Astrocyte (in vitro differentiated cells and primary cell): ENCODE measurements at regions not wholly inside any gene's neighbourhood (a gene's known extent, or its start where the extent isn't known, plus 50 kb on each side); places are given as distances from the start of the nearest gene placed in this dataset.

Experiments
- DNase-seq: peaks from one replicate; pipeline ENCODE4 v3.0.0-alpha.2; 2010; ENCODE audit warnings: low read depth
- FAIRE-seq: peaks from 2 replicates; lab custom pipeline; 2011; peaks lifted over from hg19 to GRCh38; lab: Jason Lieb, UNC
- H2AFZ ChIP-seq: 2 replicates; pipeline ENCODE4 v1.6.0; 2012; ENCODE audit warnings: low read depth, low read length, inconsistent platforms
- H3K27ac ChIP-seq: 2 replicates; pipeline ENCODE4 v1.5.1; 2011; ENCODE audit warnings: low read depth, low read length, inconsistent platforms
- H3K27me3 ChIP-seq: 2 replicates; pipeline ENCODE4 v1.6.0; 2011; ENCODE audit warnings: low read length, inconsistent platforms; ENCODE audit not compliant: insufficient read depth
- H3K36me3 ChIP-seq: 2 replicates; pipeline ENCODE4 v1.5.1; 2011; ENCODE audit warnings: low read length, inconsistent platforms; ENCODE audit not compliant: insufficient read depth
- H3K4me1 ChIP-seq: 2 replicates; pipeline ENCODE4 v1.5.1; 2011; ENCODE audit warnings: low read length, inconsistent platforms; ENCODE audit not compliant: insufficient read depth
- H3K4me2 ChIP-seq: 2 replicates; pipeline ENCODE4 v1.6.0; 2012; ENCODE audit warnings: low read length, inconsistent platforms
- H3K4me3 ChIP-seq: 2 replicates; pipeline ENCODE4 v1.5.1; 2011; ENCODE audit warnings: low read depth, mild to moderate bottlenecking, low read length, inconsistent platforms; ENCODE audit not compliant: insufficient read depth
- H3K79me2 ChIP-seq: 2 replicates; pipeline ENCODE4 v1.6.0; 2012; ENCODE audit warnings: mild to moderate bottlenecking, low read length, inconsistent platforms; ENCODE audit not compliant: insufficient read depth
- H3K9ac ChIP-seq: 2 replicates; pipeline ENCODE4 v1.6.0; 2012; ENCODE audit warnings: mild to moderate bottlenecking, low read length, inconsistent platforms
- H3K9me3 ChIP-seq: 2 replicates; pipeline ENCODE4 v1.5.1; 2012; ENCODE audit warnings: low read depth, mild to moderate bottlenecking, low read length, inconsistent platforms; ENCODE audit not compliant: insufficient read depth
- H4K20me1 ChIP-seq: 2 replicates; pipeline ENCODE4 v1.6.0; 2012; ENCODE audit warnings: low read length, inconsistent platforms; ENCODE audit not compliant: insufficient read depth
- H3K27ac Mint-ChIP-seq: one replicate; pipeline ENCODE4 v1.8.0; 2021; ENCODE audit warnings: mild to moderate bottlenecking, mixed read lengths; ENCODE audit not compliant: unreplicated experiment
- H3K27me3 Mint-ChIP-seq: one replicate; pipeline ENCODE4 v1.8.0; 2021; ENCODE audit warnings: low read depth, mixed read lengths; ENCODE audit not compliant: unreplicated experiment
- H3K36me3 Mint-ChIP-seq: one replicate; pipeline ENCODE4 v1.8.0; 2021; ENCODE audit warnings: low read depth, mixed read lengths; ENCODE audit not compliant: unreplicated experiment
- H3K4me1 Mint-ChIP-seq: one replicate; pipeline ENCODE4 v1.8.0; 2021; ENCODE audit warnings: low read depth, mixed read lengths; ENCODE audit not compliant: unreplicated experiment
- H3K4me3 Mint-ChIP-seq: one replicate; pipeline ENCODE4 v1.8.0; 2021; ENCODE audit warnings: mild to moderate bottlenecking, moderate library complexity, mixed read lengths; ENCODE audit not compliant: unreplicated experiment
- H3K9me3 Mint-ChIP-seq: one replicate; pipeline ENCODE4 v1.8.0; 2021; ENCODE audit warnings: mild to moderate bottlenecking, mixed read lengths; ENCODE audit not compliant: unreplicated experiment
- EZH2 ChIP-seq: IDR thresholded peaks from 2 replicates; pipeline ENCODE4 v1.6.1; 2012; ENCODE audit warnings: mild to moderate bottlenecking, low read length, inconsistent platforms; ENCODE audit not compliant: insufficient read depth
- TF ChIP-seq, protein P1 (sequence below): IDR thresholded peaks from 2 replicates; pipeline ENCODE4 v1.5.1; 2011; ENCODE audit warnings: low read depth, mild to moderate bottlenecking, inconsistent platforms, low read length, moderate library complexity; ENCODE audit not compliant: insufficient read depth

DNA sequence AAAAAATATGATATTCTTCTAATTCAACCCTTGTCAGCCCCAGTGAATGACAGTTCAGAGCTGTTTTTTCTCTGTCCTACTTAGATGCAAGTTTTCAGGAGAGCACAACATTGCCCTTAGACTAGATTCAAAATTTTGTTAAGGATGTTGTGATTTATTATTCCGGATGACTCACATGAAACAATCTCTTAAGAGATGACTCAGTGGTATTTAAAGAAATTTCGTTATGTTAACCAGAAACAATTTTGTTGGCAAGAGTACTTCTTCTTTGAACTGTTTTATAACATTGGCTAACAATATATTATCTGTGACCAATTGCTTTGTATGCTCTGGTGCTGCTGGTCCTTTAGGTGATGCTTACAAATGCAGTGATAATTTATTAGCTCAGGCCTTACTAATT lies 132.0 kb downstream of the IZUMO3 start:
- H2AFZ ChIP-seq, result no peak overlapping the region
- H3K9ac ChIP-seq, result no peak overlapping the region
- H3K27ac ChIP-seq, result no peak overlapping the region
- peak; percentile 39 for DNase-seq
- TF ChIP-seq, protein P1, sequence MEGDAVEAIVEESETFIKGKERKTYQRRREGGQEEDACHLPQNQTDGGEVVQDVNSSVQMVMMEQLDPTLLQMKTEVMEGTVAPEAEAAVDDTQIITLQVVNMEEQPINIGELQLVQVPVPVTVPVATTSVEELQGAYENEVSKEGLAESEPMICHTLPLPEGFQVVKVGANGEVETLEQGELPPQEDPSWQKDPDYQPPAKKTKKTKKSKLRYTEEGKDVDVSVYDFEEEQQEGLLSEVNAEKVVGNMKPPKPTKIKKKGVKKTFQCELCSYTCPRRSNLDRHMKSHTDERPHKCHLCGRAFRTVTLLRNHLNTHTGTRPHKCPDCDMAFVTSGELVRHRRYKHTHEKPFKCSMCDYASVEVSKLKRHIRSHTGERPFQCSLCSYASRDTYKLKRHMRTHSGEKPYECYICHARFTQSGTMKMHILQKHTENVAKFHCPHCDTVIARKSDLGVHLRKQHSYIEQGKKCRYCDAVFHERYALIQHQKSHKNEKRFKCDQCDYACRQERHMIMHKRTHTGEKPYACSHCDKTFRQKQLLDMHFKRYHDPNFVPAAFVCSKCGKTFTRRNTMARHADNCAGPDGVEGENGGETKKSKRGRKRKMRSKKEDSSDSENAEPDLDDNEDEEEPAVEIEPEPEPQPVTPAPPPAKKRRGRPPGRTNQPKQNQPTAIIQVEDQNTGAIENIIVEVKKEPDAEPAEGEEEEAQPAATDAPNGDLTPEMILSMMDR, result no peak
- TF ChIP-seq EZH2, result no peak
- no peaks in the 10 kb centered on the region for H3K4me1 Mint-ChIP-seq
- H3K9me3 Mint-ChIP-seq, result peaks cover 6% of the 10 kb centered on the region
- H3K36me3 ChIP-seq, result no peaks in the 10 kb centered on the region
- H3K4me3 Mint-ChIP-seq, result no peak overlapping the region
- no peak overlapping the region for H3K27ac Mint-ChIP-seq
- peaks cover 2% of the 10 kb centered on the region for H3K4me1 ChIP-seq
- FAIRE-seq, result no peak
- no peaks in the 10 kb centered on the region for H4K20me1 ChIP-seq
- H3K4me2 ChIP-seq, result no peak overlapping the region
- no peaks in the 10 kb centered on the region for H3K79me2 ChIP-seq
- no peaks in the 10 kb centered on the region for H3K36me3 Mint-ChIP-seq
- no peaks in the 10 kb centered on the region for H3K9me3 ChIP-seq
- H3K4me3 ChIP-seq, result no peak overlapping the region
- no peaks in the 10 kb centered on the region for H3K27me3 Mint-ChIP-seq
- H3K27me3 ChIP-seq, result no peaks in the 10 kb centered on the region

DNA sequence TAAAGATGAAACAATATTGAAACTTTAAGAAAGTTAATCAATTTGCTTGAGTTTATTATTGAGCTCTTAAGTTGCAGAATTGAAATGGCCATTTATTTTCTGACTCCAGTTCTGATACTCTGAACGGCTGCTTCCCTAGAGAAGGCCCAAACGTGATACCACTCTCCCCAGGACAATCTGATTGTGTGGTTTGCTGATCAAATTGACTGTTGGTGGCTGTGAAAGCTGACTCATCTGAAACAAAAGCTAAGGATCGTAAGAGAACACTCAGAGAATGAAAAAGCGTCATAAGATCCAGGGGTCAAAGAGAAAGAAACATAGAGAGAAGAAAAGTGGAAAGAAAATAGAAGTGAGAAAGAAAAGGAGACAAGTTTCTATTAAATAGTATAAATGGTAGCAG lies 147.2 kb downstream of the IZUMO3 start:
- Histone ChIP-seq H3K36me3 (no peaks in the 10 kb centered on the region), H4K20me1 (no peaks in the 10 kb centered on the region), H3K4me2 (no peak overlapping the region), H2AFZ (no peak overlapping the region), H3K9ac (no peak overlapping the region), H3K27ac (no peak overlapping the region), H3K4me3 (no peak overlapping the region), H3K9me3 (no peaks in the 10 kb centered on the region), H3K79me2 (no peaks in the 10 kb centered on the region), H3K27me3 (no peaks in the 10 kb centered on the region), H3K4me1 (no peaks in the 10 kb centered on the region)
- H3K36me3 Mint-ChIP-seq, result no peaks in the 10 kb centered on the region
- TF ChIP-seq EZH2, result no peak
- TF ChIP-seq, protein P1, result no peak
- no peak overlapping the region for H3K4me3 Mint-ChIP-seq
- peak; percentile 18 for DNase-seq
- no peaks in the 10 kb centered on the region for H3K9me3 Mint-ChIP-seq
- H3K27me3 Mint-ChIP-seq, result no peaks in the 10 kb centered on the region
- peak overlapping the region; percentile 4 for H3K27ac Mint-ChIP-seq
- peaks cover 8% of the 10 kb centered on the region for H3K4me1 Mint-ChIP-seq
- FAIRE-seq, result no peak

DNA sequence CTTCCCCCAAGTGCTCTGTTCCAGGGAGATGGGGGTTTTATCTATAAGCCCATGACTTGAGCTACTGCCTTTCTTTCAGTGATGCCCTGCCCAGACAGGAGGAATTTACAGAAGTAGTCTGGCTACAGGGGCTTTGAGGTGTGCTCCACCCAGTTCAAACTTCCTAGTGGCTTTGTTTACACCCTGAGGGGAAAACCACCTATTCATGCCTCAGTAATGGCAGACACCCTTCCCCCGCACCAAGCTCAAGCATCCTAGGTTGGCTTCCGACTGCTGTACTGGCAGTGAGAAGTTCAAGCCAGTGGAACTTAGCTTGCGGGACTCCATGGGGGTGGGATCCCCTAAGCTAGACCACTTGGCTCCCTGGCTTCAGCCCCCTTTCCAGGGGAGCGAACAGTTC lies 154.6 kb downstream of the IZUMO3 start:
- TF ChIP-seq, protein P1, result no peak
- no peak for TF ChIP-seq EZH2
- Histone ChIP-seq H3K79me2 (no peaks in the 10 kb centered on the region), H3K27me3 (no peaks in the 10 kb centered on the region), H3K4me2 (no peak overlapping the region), H3K36me3 (no peaks in the 10 kb centered on the region), H3K9ac (no peak overlapping the region), H2AFZ (no peak overlapping the region), H3K27ac (no peak overlapping the region), H3K4me3 (no peak overlapping the region), H3K4me1 (no peaks in the 10 kb centered on the region), H4K20me1 (no peaks in the 10 kb centered on the region), H3K9me3 (peaks cover 3% of the 10 kb centered on the region)
- Mint-ChIP-seq H3K4me1 (no peaks in the 10 kb centered on the region), H3K27ac (no peak overlapping the region), H3K36me3 (no peaks in the 10 kb centered on the region), H3K27me3 (no peaks in the 10 kb centered on the region), H3K4me3 (no peak overlapping the region), H3K9me3 (no peaks in the 10 kb centered on the region)
- DNase-seq (no peak), FAIRE-seq (no peak)
